Daoy (cell line): ENCODE measurements at regions not wholly inside any gene's neighbourhood (a gene's known extent, or its start where the extent isn't known, plus 50 kb on each side); places are given as distances from the start of the nearest gene placed in this dataset.
A peak's percentile ranks its signal among the peaks of the same experiment; 100 is the strongest.
"Not testable (repeated sequence)": the region's sequence is repeated elsewhere in the genome, so short reads cannot be mapped to it uniquely, and the experiment has no call there.

Experiments used
- DNase-seq: peaks from one replicate; pipeline ENCODE4 v3.0.0-alpha.2; 2015; ENCODE audit warnings: low read depth

- no peak for DNase-seq
Observed at GRCh38 chr3:79960594-79960993, 192.8 kb upstream of the ROBO1 start.

GRCh38 chr3:79957066-79957465, 189.3 kb upstream of the ROBO1 start:
- no peak for DNase-seq

- peak; percentile 15 for DNase-seq
Observed at GRCh38 chr3:79954756-79955155, 187.0 kb upstream of the ROBO1 start.

GRCh38 chr3:79953591-79954101, 185.8 kb upstream of the ROBO1 start:
- no peak for DNase-seq

GRCh38 chr3:79951426-79951825, 183.6 kb upstream of the ROBO1 start:
- DNase-seq: not testable (repeated sequence)

GRCh38 chr3:79947957-79948356, 180.2 kb upstream of the ROBO1 start:
- DNase-seq: no peak

GRCh38 chr3:79947469-79947868, 179.7 kb upstream of the ROBO1 start:
- DNase-seq: no peak

- DNase-seq: peak; percentile 3
Observed at GRCh38 chr3:79937567-79937966, 169.8 kb upstream of the ROBO1 start.

GRCh38 chr3:79930196-79930595, 162.4 kb upstream of the ROBO1 start:
- no peak for DNase-seq

GRCh38 chr3:79928687-79929408, 161.1 kb upstream of the ROBO1 start:
- no peak for DNase-seq

GRCh38 chr3:79926522-79926921, 158.7 kb upstream of the ROBO1 start:
- DNase-seq: no peak

GRCh38 chr3:79922633-79923032, 154.8 kb upstream of the ROBO1 start:
- DNase-seq: no peak

- no peak for DNase-seq
Observed at GRCh38 chr3:79917561-79917960, 149.8 kb upstream of the ROBO1 start.

- no peak for DNase-seq
Observed at GRCh38 chr3:79910337-79910736, 142.5 kb upstream of the ROBO1 start.

- no peak for DNase-seq
Observed at GRCh38 chr3:79906106-79906505, 138.3 kb upstream of the ROBO1 start.

- DNase-seq: no peak
Observed at GRCh38 chr3:79902151-79902550, 134.4 kb upstream of the ROBO1 start.

GRCh38 chr3:79898907-79899306, 131.1 kb upstream of the ROBO1 start:
- DNase-seq: no peak

- DNase-seq: no peak
Observed at GRCh38 chr3:79896086-79896485, 128.3 kb upstream of the ROBO1 start.

GRCh38 chr3:79887213-79887612, 119.4 kb upstream of the ROBO1 start:
- no peak for DNase-seq

- no peak for DNase-seq
Observed at GRCh38 chr3:79886204-79886603, 118.4 kb upstream of the ROBO1 start.

GRCh38 chr3:79885407-79885806, 117.6 kb upstream of the ROBO1 start:
- no peak for DNase-seq

- DNase-seq: no peak
Observed at GRCh38 chr3:79884354-79884753, 116.6 kb upstream of the ROBO1 start.

GRCh38 chr3:79881431-79881830, 113.6 kb upstream of the ROBO1 start:
- DNase-seq: no peak

- DNase-seq: no peak
Observed at GRCh38 chr3:79878708-79879107, 110.9 kb upstream of the ROBO1 start.
